Transverse colon (tissue), 4 donors: ENCODE measurements at regions not wholly inside any gene's neighbourhood (a gene's known extent, or its start where the extent isn't known, plus 50 kb on each side); places are given as distances from the start of the nearest gene placed in this dataset.

Source experiments
- DNase-seq: peaks from one replicate; pipeline ENCODE4 v3.0.0-alpha.2; 2019
- H3K27ac ChIP-seq, 4 donors: fragments of 200-600 bp; sonication (generic); 2 replicates each; pipeline ENCODE4 v1.5.1; 2016 to 2018; ENCODE audit warnings: inconsistent platforms in 4 of 4
- H3K27me3 ChIP-seq: fragments of 200-600 bp; sonication (generic); 2 replicates; pipeline ENCODE4 v1.5.1; 2017; ENCODE audit warnings: inconsistent platforms
- H3K36me3 ChIP-seq, 4 donors: fragments of 200-600 bp; sonication (generic); 2 replicates each; pipeline ENCODE4 v1.5.1; 2017 to 2019; ENCODE audit warnings: inconsistent platforms in 4 of 4
- H3K4me1 ChIP-seq, 4 donors: fragments of 200-600 bp; sonication (generic); 2 replicates each; pipeline ENCODE4 v1.5.1; 2017 to 2020; ENCODE audit warnings: inconsistent platforms in 4 of 4
- H3K4me3 ChIP-seq, 4 donors: fragments of 200-600 bp; sonication (generic); 1 replicate in 1 of 4; 2 replicates in 3 of 4; pipeline versions ENCODE4 v1.5.1 to v1.6.1; 2017 to 2019; ENCODE audit warnings: inconsistent platforms in 4 of 4
- H3K9me3 ChIP-seq, 2 donors: fragments of 200-600 bp; sonication (generic); 2 replicates each; pipeline ENCODE4 v1.5.1; 2017 to 2019; ENCODE audit warnings: inconsistent platforms in 2 of 2
- CTCF ChIP-seq, 5 experiments: fragments of 200-600 bp in 3 of 5; fragments of 450-650 bp in 2 of 5; sonication (generic) in 3 of 5; IDR thresholded peaks; 1 replicate in 2 of 5; 2 replicates in 3 of 5; pipeline ENCODE4 v1.5.1; 2016 to 2017; ENCODE audit warnings: antibody characterized with exemption in 5 of 5, inconsistent platforms in 3 of 5, mild to moderate bottlenecking in 2 of 5, moderate library complexity in 1 of 5
- EP300 ChIP-seq: sonication (generic); formaldehyde crosslinking; IDR thresholded peaks from one replicate; pipeline ENCODE4 v1.6.1; 2017; ENCODE audit warnings: antibody characterized with exemption, low read depth
- POLR2A ChIP-seq: fragments of 450-650 bp; IDR thresholded peaks from one replicate; pipeline ENCODE4 v1.6.1; 2016; ENCODE audit warnings: antibody characterized with exemption, mild to moderate bottlenecking, moderate library complexity
- POLR2AphosphoS5 ChIP-seq, 3 donors: sonication (generic); formaldehyde crosslinking; IDR thresholded peaks; one replicate each; pipeline ENCODE4 v1.6.1; 2016; ENCODE audit warnings: antibody characterized with exemption in 3 of 3
- WGBS, 2 donors: methylation state at CpG; one replicate each; pipeline ENCODE4 v1.1.5; 2018; ENCODE audit warnings: low coverage in 1 of 2; 5-methylcytosine and 5-hydroxymethylcytosine counted together
- in situ Hi-C, 4 donors: fragments of 200-750 bp; cut with MboI; loops; one replicate each; pipeline versions ENCODE4 v1.15.0 to v1.15.1; 2017; ENCODE audit warnings: low sequenced_read_pairs in 3 of 4, low pct_ligation_motif_present in 1 of 4, low pct_unique_long_range_greater_than_20kb in 1 of 4
- intact Hi-C: fragments of 100-400 bp; cut with DNase I; formaldehyde crosslinking; loops from one replicate; pipeline ENCODE4 v1.15.1; 2023; ENCODE audit warnings: low total_unique reads

- in situ Hi-C loops: no loop called here
- 40 to 47% methylated on average over 5 of the region's 5 CpGs for whole genome bisulfite sequencing, 2 donors
- intact Hi-C loops: no loop called here
Measured at GRCh38 chr2:5889519-5889918, 197.3 kb downstream of the SOX11 start.

GRCh38 chr2:5894355-5894754 is 202.2 kb downstream of the SOX11 start:
- intact Hi-C loops (no loop called here), in situ Hi-C loops (no loop called here)
- Histone ChIP-seq H3K27me3 (no peaks in the 10 kb centered on the region), H3K36me3 (no peaks in the 10 kb centered on the region), H3K9me3 (no peaks in the 10 kb centered on the region), H3K4me3 (no peak overlapping the region), H3K4me1 (no peaks in the 10 kb centered on the region), H3K27ac (no peak overlapping the region)
- no peak for DNase-seq
- TF ChIP-seq POLR2AphosphoS5 (IDR thresholded peaks at IDR 0.05) (no peak), EP300 (no peak), POLR2A (no peak), CTCF (IDR thresholded peaks at IDR 0.05) (no peak)
- 61 to 62% methylated on average over 3 to 5 of the region's 5 CpGs for WGBS, 2 donors

More at GRCh38 chr2:5889519-5889918, 197.3 kb downstream of the SOX11 start:
- no peak for DNase-seq
- TF ChIP-seq EP300 (no peak), POLR2AphosphoS5 (IDR thresholded peaks at IDR 0.05) (no peak), POLR2A (no peak), CTCF (IDR thresholded peaks at IDR 0.05) (no peak)
- Histone ChIP-seq H3K36me3 (no peaks in the 10 kb centered on the region), H3K27me3 (no peaks in the 10 kb centered on the region), H3K4me1 (no peaks in the 10 kb centered on the region), H3K4me3 (no peak overlapping the region), H3K9me3 (no peaks in the 10 kb centered on the region), H3K27ac (no peak overlapping the region)

GRCh38 chr2:5895284-5895683 is 203.1 kb downstream of the SOX11 start:
- Histone ChIP-seq H3K36me3 (no peaks in the 10 kb centered on the region), H3K4me1 (no peaks in the 10 kb centered on the region), H3K9me3 (no peaks in the 10 kb centered on the region), H3K27me3 (no peaks in the 10 kb centered on the region), H3K4me3 (no peak overlapping the region), H3K27ac (no peak overlapping the region)
- TF ChIP-seq CTCF (IDR thresholded peaks at IDR 0.05) (no peak), POLR2AphosphoS5 (IDR thresholded peaks at IDR 0.05) (no peak), POLR2A (no peak), EP300 (no peak)
- 83% methylated on average over 11 of the region's 11 CpGs; no CpG with 5 or more reads in 1 of the 2 donors for WGBS, 2 donors
- intact Hi-C loops (no loop called here), in situ Hi-C loops (no loop called here)
- DNase-seq: no peak

- no peaks in the 10 kb centered on the region for H3K36me3 ChIP-seq
- no peaks in the 10 kb centered on the region for H3K27me3 ChIP-seq
- H3K4me1 ChIP-seq: no peaks in the 10 kb centered on the region
- intact Hi-C loops (no loop called here), in situ Hi-C loops (no loop called here)
- DNase-seq: no peak
- no peak overlapping the region for H3K4me3 ChIP-seq
- no peaks in the 10 kb centered on the region for H3K9me3 ChIP-seq
- no peak overlapping the region for H3K27ac ChIP-seq
- WGBS, 2 donors: 82 to 86% methylated on average over 1 to 5 of the region's 5 CpGs
- TF ChIP-seq POLR2A (no peak), EP300 (no peak)
Measured at GRCh38 chr2:5897249-5897648, 205.1 kb downstream of the SOX11 start.

- no peak for DNase-seq
- intact Hi-C loops (no loop called here), in situ Hi-C loops (no loop called here)
- TF ChIP-seq POLR2AphosphoS5 (IDR thresholded peaks at IDR 0.05): no peak
- no peak for TF ChIP-seq POLR2A
- TF ChIP-seq EP300: no peak
- no peak for TF ChIP-seq CTCF (IDR thresholded peaks at IDR 0.05)
- WGBS, 2 donors: 71 to 88% methylated on average over 1 to 3 of the region's 3 CpGs
- Histone ChIP-seq H3K27ac (no peak overlapping the region), H3K4me1 (no peaks in the 10 kb centered on the region), H3K4me3 (no peak overlapping the region), H3K36me3 (no peaks in the 10 kb centered on the region), H3K27me3 (no peaks in the 10 kb centered on the region), H3K9me3 (no peaks in the 10 kb centered on the region)
Measured at GRCh38 chr2:5898667-5899066, 206.5 kb downstream of the SOX11 start.
